Right atrium auricular region (tissue), 2 donors: ENCODE measurements at regions not wholly inside any gene's neighbourhood (a gene's known extent, or its start where the extent isn't known, plus 50 kb on each side); places are given as distances from the start of the nearest gene placed in this dataset.

Experiments used
- DNase-seq: peaks from one replicate; pipeline ENCODE4 v3.0.0-alpha.2; 2019; ENCODE audit warnings: low spot score
- H3K27ac ChIP-seq, 2 donors: fragments of 200-600 bp; sonication (generic); 1 replicate in 1 of 2; 2 replicates in 1 of 2; pipeline ENCODE4 v1.5.1; 2016 to 2019
- H3K27me3 ChIP-seq, 2 donors: fragments of 200-600 bp; sonication (generic); one replicate each; pipeline versions ENCODE4 v1.5.1 to v1.6.0; 2017 to 2019
- H3K36me3 ChIP-seq: fragments of 200-600 bp; sonication (generic); one replicate; pipeline ENCODE4 v1.5.1; 2016
- H3K4me1 ChIP-seq, 2 donors: fragments of 200-600 bp; sonication (generic); one replicate each; pipeline versions ENCODE4 v1.5.1 to v1.6.0; 2017 to 2019
- H3K4me3 ChIP-seq, 2 donors: fragments of 200-600 bp; sonication (generic); 1 replicate in 1 of 2; 2 replicates in 1 of 2; pipeline ENCODE4 v1.5.1; 2017 to 2019; ENCODE audit warnings: mild to moderate bottlenecking in 1 of 2, moderate library complexity in 1 of 2
- H3K9me3 ChIP-seq, 2 donors: fragments of 200-600 bp; sonication (generic); one replicate each; pipeline ENCODE4 v1.5.1; 2019
- TF ChIP-seq, protein P1 (sequence below), 2 donors: fragments of 200-600 bp; sonication (generic); IDR thresholded peaks; one replicate each; pipeline ENCODE4 v1.5.1; 2019; ENCODE audit warnings: antibody characterized with exemption in 2 of 2

DNA sequence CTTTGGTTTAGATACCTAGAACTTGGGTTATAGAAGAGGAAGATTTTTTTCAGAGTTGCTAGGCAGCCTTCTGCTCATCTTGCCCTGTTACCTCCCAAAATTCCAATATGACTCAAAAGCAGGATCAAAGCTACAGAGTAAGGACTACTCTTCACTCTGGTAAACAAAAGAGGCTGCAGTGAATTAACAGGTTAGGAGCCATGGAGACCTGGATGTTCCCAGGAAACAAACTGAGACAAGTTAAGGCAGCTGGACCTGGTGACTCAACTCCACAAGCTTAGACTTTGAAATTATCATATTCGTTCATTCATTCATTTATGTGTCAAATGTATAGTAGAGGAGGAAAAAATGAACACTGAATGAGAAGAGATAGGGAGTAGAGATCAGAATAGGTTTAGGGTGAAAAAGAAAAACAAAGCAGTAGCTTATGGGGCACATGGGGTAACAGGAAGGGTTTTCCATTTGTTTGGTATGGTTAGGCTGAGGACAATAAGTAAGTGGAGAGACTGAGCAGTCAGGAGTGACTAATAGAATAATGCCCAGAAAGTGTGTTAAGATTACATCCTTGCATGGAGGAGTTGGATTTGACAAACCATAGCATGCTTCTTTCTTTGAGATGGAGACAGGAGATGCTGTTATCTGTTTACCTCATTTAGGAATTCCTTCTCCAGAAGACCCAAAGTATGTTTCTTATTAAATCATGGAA is 464.0 kb upstream of the ZNF608 start:
- no peaks in the 10 kb centered on the region for H3K36me3 ChIP-seq

DNA sequence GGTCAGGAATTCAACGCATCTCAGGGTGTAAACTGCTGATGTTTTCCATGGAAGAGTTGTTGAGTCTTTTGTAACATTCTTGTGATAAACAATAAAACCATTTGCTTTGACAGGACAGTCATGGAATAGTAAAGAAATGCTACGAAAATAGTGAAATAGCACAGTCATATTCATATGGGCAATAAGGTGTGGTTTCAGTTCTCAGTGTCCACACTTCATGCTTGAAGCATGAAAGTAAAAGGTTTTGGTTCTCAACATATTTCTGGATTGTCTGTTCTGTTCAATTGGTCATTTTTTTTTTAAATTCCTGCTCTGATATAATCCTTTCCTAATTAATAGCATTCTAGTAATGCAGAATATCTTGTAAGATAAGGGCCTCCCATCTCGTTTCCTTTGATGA is 467.6 kb upstream of the ZNF608 start:
- TF ChIP-seq, protein P1, sequence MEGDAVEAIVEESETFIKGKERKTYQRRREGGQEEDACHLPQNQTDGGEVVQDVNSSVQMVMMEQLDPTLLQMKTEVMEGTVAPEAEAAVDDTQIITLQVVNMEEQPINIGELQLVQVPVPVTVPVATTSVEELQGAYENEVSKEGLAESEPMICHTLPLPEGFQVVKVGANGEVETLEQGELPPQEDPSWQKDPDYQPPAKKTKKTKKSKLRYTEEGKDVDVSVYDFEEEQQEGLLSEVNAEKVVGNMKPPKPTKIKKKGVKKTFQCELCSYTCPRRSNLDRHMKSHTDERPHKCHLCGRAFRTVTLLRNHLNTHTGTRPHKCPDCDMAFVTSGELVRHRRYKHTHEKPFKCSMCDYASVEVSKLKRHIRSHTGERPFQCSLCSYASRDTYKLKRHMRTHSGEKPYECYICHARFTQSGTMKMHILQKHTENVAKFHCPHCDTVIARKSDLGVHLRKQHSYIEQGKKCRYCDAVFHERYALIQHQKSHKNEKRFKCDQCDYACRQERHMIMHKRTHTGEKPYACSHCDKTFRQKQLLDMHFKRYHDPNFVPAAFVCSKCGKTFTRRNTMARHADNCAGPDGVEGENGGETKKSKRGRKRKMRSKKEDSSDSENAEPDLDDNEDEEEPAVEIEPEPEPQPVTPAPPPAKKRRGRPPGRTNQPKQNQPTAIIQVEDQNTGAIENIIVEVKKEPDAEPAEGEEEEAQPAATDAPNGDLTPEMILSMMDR (IDR thresholded peaks at IDR 0.05), result no peak
- no peaks in the 10 kb centered on the region for H3K4me1 ChIP-seq

More for the DNA sequence above, 464.0 kb upstream of the ZNF608 start:
- Histone ChIP-seq H3K4me3 (no peak overlapping the region), H3K27me3 (no peaks in the 10 kb centered on the region), H3K4me1 (no peaks in the 10 kb centered on the region), H3K27ac (no peak overlapping the region), H3K9me3 (no peaks in the 10 kb centered on the region)
- TF ChIP-seq, protein P1 (IDR thresholded peaks at IDR 0.05), result no peak
- DNase-seq, result no peak

DNA sequence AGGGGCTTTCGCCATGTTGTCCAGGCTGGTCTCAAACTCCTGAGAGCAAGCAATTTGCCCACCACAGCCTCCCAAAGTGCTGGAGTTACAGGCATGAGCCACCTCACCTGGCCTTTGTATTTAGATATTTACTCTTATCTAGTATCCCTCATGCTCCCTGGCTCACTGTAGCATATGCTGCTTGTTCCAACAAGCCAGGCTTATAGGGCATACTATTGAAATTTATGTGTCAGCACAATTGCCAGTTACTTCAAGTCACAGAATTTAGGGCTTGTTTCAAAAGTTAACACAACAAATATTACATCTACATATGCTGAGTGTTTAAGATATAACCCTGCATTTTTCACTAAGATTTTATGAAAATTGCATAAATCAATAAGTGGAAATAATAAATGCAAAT is 469.2 kb upstream of the ZNF608 start:
- TF ChIP-seq, protein P1 (IDR thresholded peaks at IDR 0.05), result no peak

More for the DNA sequence above, 467.6 kb upstream of the ZNF608 start:
- Histone ChIP-seq H3K36me3 (no peaks in the 10 kb centered on the region), H3K9me3 (no peaks in the 10 kb centered on the region), H3K27ac (no peak overlapping the region), H3K4me3 (no peak overlapping the region), H3K27me3 (no peaks in the 10 kb centered on the region)
- no peak for DNase-seq

DNA sequence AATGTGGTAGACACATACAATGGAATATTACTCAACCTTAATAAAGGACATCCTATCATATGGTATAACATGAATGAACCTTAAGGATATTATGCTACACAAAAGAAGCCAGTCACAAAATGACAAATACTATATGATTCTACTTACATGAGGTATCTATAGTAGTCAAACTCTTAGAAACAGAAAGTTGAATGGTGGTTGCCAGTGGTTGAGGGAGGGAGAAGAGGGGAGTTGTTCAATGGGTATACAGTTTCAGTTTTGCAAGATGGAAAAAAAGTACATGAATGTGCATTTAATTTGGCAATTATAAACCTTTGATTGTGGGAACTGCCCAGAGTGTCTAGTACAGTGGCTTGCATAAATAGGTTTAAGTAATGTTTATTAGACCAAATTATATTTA is 473.3 kb upstream of the ZNF608 start:
- DNase-seq, result no peak
- TF ChIP-seq, protein P1 (IDR thresholded peaks at IDR 0.05), result no peak
- Histone ChIP-seq H3K4me1 (peaks cover 0 to 4% of the 10 kb centered on the region in 2 donors), H3K4me3 (no peak overlapping the region), H3K36me3 (no peaks in the 10 kb centered on the region), H3K27me3 (no peaks in the 10 kb centered on the region), H3K27ac (no peak overlapping the region), H3K9me3 (no peaks in the 10 kb centered on the region)

More for the DNA sequence above, 469.2 kb upstream of the ZNF608 start:
- no peak overlapping the region for H3K4me3 ChIP-seq
- no peaks in the 10 kb centered on the region for H3K9me3 ChIP-seq
- no peaks in the 10 kb centered on the region for H3K27me3 ChIP-seq
- no peak for DNase-seq
- no peak overlapping the region for H3K27ac ChIP-seq
- no peaks in the 10 kb centered on the region for H3K36me3 ChIP-seq
- no peaks in the 10 kb centered on the region for H3K4me1 ChIP-seq

DNA sequence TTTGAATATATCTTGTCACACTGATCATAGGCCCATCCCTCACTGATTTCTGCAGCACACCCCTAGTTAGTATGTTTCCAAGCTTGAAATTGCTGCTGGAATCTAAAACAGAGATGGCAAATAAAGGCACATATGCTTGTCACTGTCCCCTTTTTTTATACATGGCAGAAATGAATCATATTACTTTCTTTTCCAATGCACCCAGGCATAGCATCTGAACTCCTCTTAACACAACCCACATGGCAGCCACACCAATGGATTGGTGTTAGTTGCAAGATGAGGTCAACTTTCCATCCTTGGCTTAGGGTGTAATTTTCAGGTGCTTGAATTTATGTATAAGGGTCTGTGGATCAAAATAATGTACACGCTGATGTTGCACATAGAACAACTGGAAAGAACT is 473.8 kb upstream of the ZNF608 start:
- Histone ChIP-seq H3K27ac (no peak overlapping the region), H3K27me3 (no peaks in the 10 kb centered on the region), H3K9me3 (no peaks in the 10 kb centered on the region), H3K4me1 (peaks cover 0 to 4% of the 10 kb centered on the region in 2 donors), H3K4me3 (no peak overlapping the region), H3K36me3 (no peaks in the 10 kb centered on the region)
- TF ChIP-seq, protein P1 (IDR thresholded peaks at IDR 0.05), result no peak
- no peak for DNase-seq
